Loucy (cell line): ENCODE measurements at regions not wholly inside any gene's neighbourhood (a gene's known extent, or its start where the extent isn't known, plus 50 kb on each side); places are given as distances from the start of the nearest gene placed in this dataset.

Experiments used
- H2AFZ ChIP-seq: fragments of 200-600 bp; sonication (generic); 2 replicates; pipeline ENCODE4 v1.6.0; 2016; ENCODE audit warnings: antibody characterized with exemption, mild to moderate bottlenecking, low read length, moderate library complexity
- H3F3A ChIP-seq: fragments of 200-600 bp; 2 replicates; pipeline ENCODE4 v1.6.0; 2016; ENCODE audit warnings: antibody characterized with exemption, low read depth, mild to moderate bottlenecking
- H3K27me3 ChIP-seq: fragments of 200-600 bp; sonication (generic); 2 replicates; pipeline ENCODE4 v1.6.1; 2014; ENCODE audit warnings: low read length, mild to moderate bottlenecking; ENCODE audit not compliant: insufficient read depth, poor library complexity, severe bottlenecking
- H3K36me3 ChIP-seq: fragments of 200-600 bp; sonication (generic); 2 replicates; pipeline ENCODE4 v1.6.1; 2016; ENCODE audit warnings: low read length; ENCODE audit not compliant: insufficient read depth
- H3K4me1 ChIP-seq: fragments of 200-600 bp; sonication (generic); 2 replicates; pipeline ENCODE4 v1.5.1; 2014; ENCODE audit warnings: low read length, mild to moderate bottlenecking; ENCODE audit not compliant: insufficient read depth, poor library complexity, severe bottlenecking
- H3K4me2 ChIP-seq: fragments of 200-600 bp; sonication (generic); 2 replicates; pipeline ENCODE4 v1.6.0; 2014; ENCODE audit warnings: antibody characterized with exemption, low read length, low read depth, mild to moderate bottlenecking; ENCODE audit not compliant: poor library complexity, severe bottlenecking
- H3K4me3 ChIP-seq: fragments of 200-600 bp; sonication (generic); 2 replicates; pipeline ENCODE4 v1.5.1; 2014; ENCODE audit warnings: low read length, mild to moderate bottlenecking, mixed read lengths; ENCODE audit not compliant: poor library complexity, severe bottlenecking
- H3K79me2 ChIP-seq: fragments of 200-600 bp; sonication (generic); 2 replicates; pipeline ENCODE4 v1.6.1; 2014; ENCODE audit warnings: low read length; ENCODE audit not compliant: insufficient read depth
- H3K9ac ChIP-seq: fragments of 200-600 bp; sonication (generic); 2 replicates; pipeline ENCODE4 v1.6.0; 2014; ENCODE audit warnings: mild to moderate bottlenecking, low read depth, low read length, moderate library complexity; ENCODE audit not compliant: poor library complexity, severe bottlenecking
- H3K9me2 ChIP-seq: fragments of 200-600 bp; sonication (generic); replicated peaks from 2 replicates; pipeline ENCODE4 v1.6.1; 2016; ENCODE audit warnings: low read depth, low read length, mixed read lengths
- H3K9me3 ChIP-seq: fragments of 200-600 bp; sonication (generic); 2 replicates; pipeline ENCODE4 v1.6.1; 2014; ENCODE audit warnings: mild to moderate bottlenecking, antibody characterized with exemption, low read length, low read depth; ENCODE audit not compliant: insufficient read depth
- H4K20me1 ChIP-seq: fragments of 200-600 bp; sonication (generic); 2 replicates; pipeline ENCODE4 v1.6.0; 2014; ENCODE audit warnings: antibody characterized with exemption, low read length, mild to moderate bottlenecking; ENCODE audit not compliant: insufficient read depth, poor library complexity, severe bottlenecking
- CTCF ChIP-seq: fragments of 200-600 bp; sonication (generic); conservative IDR thresholded peaks from 2 replicates; pipeline ENCODE4 v1.5.1; 2014; ENCODE audit warnings: mild to moderate bottlenecking, antibody characterized with exemption, low read length
- EZH2phosphoT487 ChIP-seq: fragments of 200-600 bp; IDR thresholded peaks from 2 replicates; pipeline ENCODE4 v1.6.1; 2018; ENCODE audit warnings: antibody characterized with exemption, mild to moderate bottlenecking, moderate library complexity, borderline replicate concordance

GRCh38 chr17:34865716-34866115 is 95.5 kb downstream of the CCT6B start:
- Histone ChIP-seq H3K9me2 (no peaks in the 10 kb centered on the region), H3K36me3 (no peaks in the 10 kb centered on the region), H4K20me1 (no peaks in the 10 kb centered on the region), H3K4me2 (no peak overlapping the region), H2AFZ (no peak overlapping the region), H3F3A (no peaks in the 10 kb centered on the region), H3K9ac (no peak overlapping the region), H3K4me1 (no peaks in the 10 kb centered on the region), H3K9me3 (no peaks in the 10 kb centered on the region), H3K27me3 (no peaks in the 10 kb centered on the region), H3K79me2 (no peaks in the 10 kb centered on the region), H3K4me3 (no peak overlapping the region)
- TF ChIP-seq CTCF (no peak), EZH2phosphoT487 (no peak)

GRCh38 chr17:34862384-34862783 is 98.9 kb downstream of the CCT6B start:
- Histone ChIP-seq H3K9me2 (no peaks in the 10 kb centered on the region), H3K9me3 (no peaks in the 10 kb centered on the region), H3F3A (no peaks in the 10 kb centered on the region), H3K36me3 (no peaks in the 10 kb centered on the region), H4K20me1 (no peaks in the 10 kb centered on the region), H2AFZ (no peak overlapping the region), H3K4me1 (peaks cover 24% of the 10 kb centered on the region), H3K4me3 (no peak overlapping the region), H3K79me2 (no peaks in the 10 kb centered on the region), H3K9ac (no peak overlapping the region), H3K4me2 (no peak overlapping the region), H3K27me3 (no peaks in the 10 kb centered on the region)
- TF ChIP-seq CTCF (no peak), EZH2phosphoT487 (no peak)

- Histone ChIP-seq H3K27me3 (no peaks in the 10 kb centered on the region), H3K9ac (no peak overlapping the region), H3K4me2 (no peak overlapping the region), H3K36me3 (no peaks in the 10 kb centered on the region), H4K20me1 (no peaks in the 10 kb centered on the region), H3F3A (no peaks in the 10 kb centered on the region), H3K79me2 (no peaks in the 10 kb centered on the region), H3K9me2 (no peaks in the 10 kb centered on the region), H3K9me3 (no peaks in the 10 kb centered on the region), H2AFZ (no peak overlapping the region), H3K4me1 (peaks cover 24% of the 10 kb centered on the region), H3K4me3 (no peak overlapping the region)
- TF ChIP-seq CTCF (no peak), EZH2phosphoT487 (no peak)
These were observed 99.4 kb downstream of the CCT6B start for GRCh38 chr17:34861864-34862263.
